CD4-positive, alpha-beta T cell treated with Interleukin-21 for 1 hour (primary cell): ENCODE measurements at regions not wholly inside any gene's neighbourhood (a gene's known extent, or its start where the extent isn't known, plus 50 kb on each side); places are given as distances from the start of the nearest gene placed in this dataset.
"Not testable (repeated sequence)": the region's sequence is repeated elsewhere in the genome, so short reads cannot be mapped to it uniquely, and the experiment has no call there.

Experiments used
- DNase-seq: peaks from one replicate; pipeline ENCODE4 v3.0.0-alpha.2; 2020

DNA sequence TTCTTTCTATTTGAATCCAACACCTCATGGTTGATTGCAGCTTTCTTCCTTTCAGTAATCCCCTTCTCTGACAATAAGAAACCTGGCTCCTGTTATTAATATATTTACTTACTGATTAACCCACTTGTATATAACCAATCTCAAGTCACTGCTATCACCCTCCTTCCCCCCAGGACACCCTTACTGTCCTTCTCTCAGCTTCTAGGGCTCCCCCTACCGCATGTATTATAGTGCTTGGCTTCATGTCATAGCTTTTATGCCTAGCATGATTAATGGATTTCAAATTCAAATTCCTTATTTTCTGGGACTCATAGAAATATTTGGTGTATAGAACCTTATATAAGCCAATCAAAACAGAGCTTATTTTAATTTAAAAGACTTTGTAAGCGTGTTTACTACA is 75.7 kb upstream of the BNIP2 start:
- no peak for DNase-seq

DNA sequence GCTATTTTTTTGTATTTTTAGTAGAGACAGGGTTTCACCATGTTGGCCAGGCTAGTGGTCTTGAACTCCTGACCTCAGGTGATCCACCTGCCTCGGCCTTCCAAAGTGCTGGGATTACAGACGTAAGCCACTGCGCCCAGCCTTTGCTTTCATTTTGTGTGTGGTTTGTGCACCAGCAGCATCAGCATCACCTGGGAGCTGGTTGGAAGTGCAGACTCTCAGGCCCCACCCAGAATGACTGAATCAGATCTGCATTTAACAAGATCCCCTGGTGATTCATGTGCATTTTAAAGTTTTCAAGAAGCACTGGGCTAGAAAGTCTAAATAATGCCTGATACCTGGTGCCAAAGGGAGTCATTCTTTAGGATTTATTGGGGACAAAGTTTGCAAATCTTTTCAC is 73.4 kb upstream of the BNIP2 start:
- DNase-seq = no peak

DNA sequence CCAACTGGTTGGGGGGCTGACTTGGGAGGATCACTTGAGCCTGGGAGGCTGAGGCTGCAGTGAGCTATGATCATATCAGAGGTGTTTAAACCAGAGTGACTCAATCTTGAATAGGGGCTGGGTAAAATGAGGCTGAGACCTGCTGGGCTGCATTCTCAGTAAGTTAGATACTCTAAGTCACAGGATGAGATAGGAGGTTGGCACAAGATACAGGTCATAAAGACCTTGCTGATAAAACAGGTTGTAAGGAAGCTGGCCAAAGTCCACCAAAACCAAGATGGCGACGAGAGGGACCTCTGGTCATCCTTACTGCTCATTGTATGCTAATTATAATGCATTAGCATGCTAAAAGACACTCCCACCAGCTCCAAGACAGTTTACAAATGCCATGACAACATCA is 71.1 kb upstream of the BNIP2 start:
- not testable (repeated sequence) for DNase-seq

DNA sequence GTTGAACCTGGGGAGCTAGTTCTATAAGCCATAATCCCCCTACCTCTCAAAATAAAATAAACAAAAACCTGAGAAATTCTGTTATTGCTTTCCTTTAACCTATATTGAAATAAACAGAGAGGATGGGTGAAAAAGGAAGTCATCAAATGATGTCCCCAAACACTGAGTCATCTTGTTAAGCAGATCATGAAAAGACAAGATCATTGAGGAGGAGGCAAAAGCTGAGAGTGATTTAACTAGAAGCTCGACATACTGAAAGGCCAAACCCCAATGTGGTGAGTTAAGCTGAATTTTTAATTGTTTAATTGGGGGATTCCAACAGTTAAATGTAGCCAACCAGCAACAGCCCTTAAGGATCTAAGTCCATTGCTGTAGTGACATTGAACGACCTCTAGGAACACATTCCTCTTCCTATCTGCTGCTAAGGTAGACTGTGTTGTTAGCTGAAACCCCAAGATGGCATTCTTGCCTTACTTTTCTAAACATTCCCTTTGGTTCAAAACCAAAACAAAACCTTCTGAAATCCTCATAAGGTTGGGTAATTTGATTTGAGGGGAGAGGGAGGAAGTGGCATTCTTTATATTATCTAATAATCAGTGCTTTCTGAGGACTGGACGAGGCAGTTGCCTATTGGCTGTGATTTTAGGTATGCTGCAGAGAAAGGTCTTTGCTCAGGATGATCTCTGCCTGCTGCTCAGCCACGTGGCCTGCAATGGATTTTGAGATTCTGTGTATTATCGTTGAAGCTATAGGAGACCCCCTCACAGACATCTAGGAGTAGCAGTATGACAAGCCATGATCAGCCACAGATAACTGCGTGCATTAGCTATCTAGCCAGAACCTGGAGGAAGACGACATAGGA is 62.7 kb upstream of the BNIP2 start:
- DNase-seq = peak; percentile 73

DNA sequence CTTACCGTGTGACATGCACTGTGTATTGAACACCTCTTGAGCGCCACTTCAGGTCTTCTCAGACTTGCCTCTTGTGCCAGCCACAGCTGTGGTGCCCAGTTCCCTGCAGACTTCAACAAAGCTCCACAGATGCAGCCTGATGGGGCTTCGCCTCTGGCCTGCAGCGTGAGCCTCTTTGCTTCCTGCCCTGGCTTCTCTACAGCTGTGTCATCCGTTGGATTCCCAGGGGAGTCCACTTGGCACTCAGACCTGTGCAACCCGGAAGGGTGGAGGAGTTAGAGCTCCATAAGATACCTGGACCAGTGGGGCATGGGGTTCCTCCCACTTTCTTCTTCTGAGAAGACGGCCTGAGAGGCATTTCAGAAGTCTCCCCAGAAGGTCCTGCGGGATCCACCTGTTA is 57.7 kb upstream of the BNIP2 start:
- DNase-seq = no peak

DNA sequence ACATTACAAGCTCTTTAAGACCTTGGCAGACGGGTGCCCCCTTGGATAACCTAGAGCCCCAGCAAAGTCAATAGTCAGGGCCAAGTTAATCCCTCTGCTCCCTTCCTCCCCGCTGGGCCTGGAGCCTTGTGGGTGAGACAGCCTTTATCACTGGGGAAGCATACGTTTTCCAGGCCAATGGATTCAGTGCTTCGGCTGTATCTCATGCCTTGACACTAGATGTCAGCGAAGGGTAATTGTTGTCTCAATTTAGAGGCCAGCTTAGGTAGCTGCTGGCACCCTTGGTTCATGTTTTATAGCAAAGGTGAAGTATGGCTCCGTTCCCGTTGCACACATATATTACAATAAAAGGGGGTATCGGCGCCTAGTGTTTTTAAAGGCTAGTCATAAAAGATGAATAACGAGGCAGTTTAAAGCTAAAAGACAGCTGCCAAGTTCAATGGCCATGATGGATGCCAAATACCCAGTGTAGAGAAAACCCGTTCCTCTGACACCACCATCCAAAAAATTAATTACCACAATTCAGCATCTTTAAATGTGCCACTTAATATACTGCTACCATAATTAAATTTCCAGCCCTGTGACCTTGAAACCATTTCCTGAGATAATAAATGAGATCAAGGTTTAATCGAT is 52.3 kb upstream of the BNIP2 start:
- peak; percentile 4 for DNase-seq

DNA sequence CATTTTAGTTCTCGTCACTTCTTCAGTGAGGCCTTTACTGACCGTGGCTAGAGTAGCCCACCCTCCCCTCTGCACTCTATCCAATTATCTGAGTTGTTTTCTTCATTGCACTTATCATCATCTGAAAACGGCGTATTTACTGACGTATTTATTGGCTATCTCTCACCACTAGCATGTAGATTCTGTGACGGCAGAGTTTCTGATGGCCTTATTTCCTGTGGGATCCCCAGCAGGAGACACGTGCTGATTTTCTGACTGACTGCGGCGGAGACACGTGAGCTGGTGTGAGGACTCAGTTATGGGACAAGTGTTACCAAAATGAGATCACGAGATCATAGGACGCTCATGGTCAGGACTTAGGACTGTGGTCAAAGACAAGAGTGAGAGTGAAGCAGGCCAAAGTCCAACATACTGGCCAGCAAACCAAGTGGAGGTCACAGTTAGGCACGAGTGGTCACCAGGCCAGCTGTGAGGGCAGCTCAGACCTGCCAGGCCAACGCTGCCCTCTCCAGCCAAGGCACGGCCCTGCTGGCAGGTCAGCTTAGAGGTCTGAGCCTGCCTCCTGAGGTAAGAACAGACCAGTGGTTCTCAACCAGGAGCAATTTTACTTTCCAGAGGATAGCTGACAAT is 50.6 kb upstream of the BNIP2 start:
- DNase-seq = no peak
